Glutamatergic neuron (in vitro differentiated cells): ENCODE measurements at regions not wholly inside any gene's neighbourhood (a gene's known extent, or its start where the extent isn't known, plus 50 kb on each side); places are given as distances from the start of the nearest gene placed in this dataset.

ENCODE experiments used
- DNase-seq: peaks from one replicate; pipeline ENCODE4 v3.0.0; 2022
- H3K27ac Mint-ChIP-seq: one replicate; pipeline ENCODE4 v1.8.0; 2020; ENCODE audit warnings: mild to moderate bottlenecking, mixed read lengths, inconsistent platforms; ENCODE audit not compliant: unreplicated experiment
- H3K27me3 Mint-ChIP-seq: one replicate; pipeline ENCODE4 v1.8.0; 2020; ENCODE audit warnings: mild to moderate bottlenecking, moderate library complexity, mixed read lengths, inconsistent platforms; ENCODE audit not compliant: unreplicated experiment
- H3K36me3 Mint-ChIP-seq: one replicate; pipeline ENCODE4 v1.8.0; 2020; ENCODE audit warnings: mild to moderate bottlenecking, mixed read lengths, inconsistent platforms; ENCODE audit not compliant: unreplicated experiment
- H3K4me1 Mint-ChIP-seq: one replicate; pipeline ENCODE4 v1.8.0; 2020; ENCODE audit warnings: mild to moderate bottlenecking, low read depth, mixed read lengths, inconsistent platforms; ENCODE audit not compliant: unreplicated experiment
- H3K4me3 Mint-ChIP-seq: one replicate; pipeline ENCODE4 v1.8.0; 2020; ENCODE audit warnings: mild to moderate bottlenecking, mixed read lengths, inconsistent platforms; ENCODE audit not compliant: unreplicated experiment
- H3K9me3 Mint-ChIP-seq: one replicate; pipeline ENCODE4 v1.8.0; 2020; ENCODE audit warnings: mild to moderate bottlenecking, moderate library complexity, mixed read lengths, inconsistent platforms; ENCODE audit not compliant: unreplicated experiment
- TF ChIP-seq, protein P1 (sequence below): fragments of 200-600 bp; sonication (generic); IDR thresholded peaks from one replicate; pipeline ENCODE4 v1.5.0; 2021; ENCODE audit not compliant: partially characterized antibody, unreplicated experiment

DNA sequence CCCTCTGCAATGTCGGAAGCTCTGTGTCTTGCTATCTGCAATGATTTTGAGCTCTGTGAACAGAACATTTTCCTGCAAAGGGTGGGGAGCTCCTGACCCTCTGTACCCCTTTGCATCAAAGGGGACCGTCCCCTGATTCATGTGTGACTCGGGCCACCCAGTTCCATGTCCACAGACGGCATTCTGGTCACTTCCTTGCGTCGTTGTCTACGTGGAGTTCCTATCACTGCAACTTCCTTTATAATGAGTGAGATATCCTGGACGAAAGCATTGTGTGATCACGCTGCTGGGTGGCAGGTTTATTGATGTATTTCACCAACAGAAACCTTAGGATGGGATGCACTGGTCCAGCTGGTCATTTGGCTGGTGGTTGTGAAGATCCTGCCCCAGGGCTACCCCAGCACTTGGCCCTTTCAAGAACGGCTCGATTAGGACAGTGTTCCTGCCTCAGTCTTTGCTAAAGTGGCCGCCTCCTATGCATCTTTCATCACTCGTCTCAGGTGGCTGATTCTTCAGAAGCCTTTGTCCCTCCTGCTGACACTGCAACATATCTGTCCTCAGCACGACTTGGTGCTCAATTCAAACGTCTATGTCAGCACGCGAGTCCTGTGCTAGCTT, 202.7 kb downstream of the ACKR3 start:
- peaks cover 12% of the 10 kb centered on the region for H3K4me1 Mint-ChIP-seq
- H3K36me3 Mint-ChIP-seq: peaks cover 13% of the 10 kb centered on the region
- H3K4me3 Mint-ChIP-seq: no peak overlapping the region
- DNase-seq: no peak
- peaks cover 1% of the 10 kb centered on the region for H3K27me3 Mint-ChIP-seq
- peaks cover 10% of the 10 kb centered on the region for H3K9me3 Mint-ChIP-seq
- TF ChIP-seq, protein P1, sequence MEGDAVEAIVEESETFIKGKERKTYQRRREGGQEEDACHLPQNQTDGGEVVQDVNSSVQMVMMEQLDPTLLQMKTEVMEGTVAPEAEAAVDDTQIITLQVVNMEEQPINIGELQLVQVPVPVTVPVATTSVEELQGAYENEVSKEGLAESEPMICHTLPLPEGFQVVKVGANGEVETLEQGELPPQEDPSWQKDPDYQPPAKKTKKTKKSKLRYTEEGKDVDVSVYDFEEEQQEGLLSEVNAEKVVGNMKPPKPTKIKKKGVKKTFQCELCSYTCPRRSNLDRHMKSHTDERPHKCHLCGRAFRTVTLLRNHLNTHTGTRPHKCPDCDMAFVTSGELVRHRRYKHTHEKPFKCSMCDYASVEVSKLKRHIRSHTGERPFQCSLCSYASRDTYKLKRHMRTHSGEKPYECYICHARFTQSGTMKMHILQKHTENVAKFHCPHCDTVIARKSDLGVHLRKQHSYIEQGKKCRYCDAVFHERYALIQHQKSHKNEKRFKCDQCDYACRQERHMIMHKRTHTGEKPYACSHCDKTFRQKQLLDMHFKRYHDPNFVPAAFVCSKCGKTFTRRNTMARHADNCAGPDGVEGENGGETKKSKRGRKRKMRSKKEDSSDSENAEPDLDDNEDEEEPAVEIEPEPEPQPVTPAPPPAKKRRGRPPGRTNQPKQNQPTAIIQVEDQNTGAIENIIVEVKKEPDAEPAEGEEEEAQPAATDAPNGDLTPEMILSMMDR: no peak
- no peak overlapping the region for H3K27ac Mint-ChIP-seq

DNA sequence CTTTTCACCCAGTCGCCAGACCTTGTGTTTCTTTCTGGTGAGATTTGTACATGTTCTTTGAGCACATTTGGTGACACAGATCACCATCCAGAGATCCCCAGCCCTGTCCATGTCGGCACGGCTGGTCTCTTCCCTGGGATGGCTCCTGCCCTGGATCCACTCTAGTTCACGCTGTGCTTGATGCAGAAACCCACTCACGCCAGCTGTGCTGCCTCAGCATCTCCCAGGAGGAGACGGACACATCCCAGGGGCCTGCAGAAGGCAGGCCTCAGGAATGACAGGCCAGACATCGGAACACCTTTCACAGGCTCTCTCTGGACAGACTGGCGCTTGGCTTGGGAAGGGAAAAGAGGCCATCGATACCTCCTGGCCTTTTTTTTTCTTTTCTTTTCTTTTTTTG, 203.6 kb downstream of the ACKR3 start:
- Mint-ChIP-seq H3K27ac (no peak overlapping the region), H3K36me3 (peaks cover 9% of the 10 kb centered on the region), H3K9me3 (peaks cover 6% of the 10 kb centered on the region), H3K4me1 (peaks cover 14% of the 10 kb centered on the region), H3K4me3 (no peak overlapping the region), H3K27me3 (no peaks in the 10 kb centered on the region)
- TF ChIP-seq, protein P1: no peak
- no peak for DNase-seq

DNA sequence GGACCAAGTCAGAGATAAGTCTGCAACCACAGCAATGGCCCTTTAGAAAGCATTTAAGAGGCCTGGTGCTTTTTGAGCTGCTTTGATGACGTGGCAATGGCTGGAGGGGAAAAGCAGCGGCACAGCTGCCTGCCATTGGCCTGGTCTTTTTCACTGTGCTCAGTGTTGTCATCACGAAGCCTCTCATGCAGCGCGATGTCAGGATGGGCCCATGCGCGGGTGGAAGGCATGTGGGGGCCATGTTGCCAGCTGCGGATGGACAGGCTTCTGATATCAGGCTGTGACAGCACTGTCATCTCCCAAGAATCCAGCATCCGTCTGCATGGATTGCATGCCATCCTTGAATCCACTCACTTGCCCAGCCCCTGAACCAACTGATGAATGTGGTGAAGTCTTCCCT, 204.5 kb downstream of the ACKR3 start:
- Mint-ChIP-seq H3K36me3 (peaks cover 8% of the 10 kb centered on the region), H3K9me3 (peaks cover 5% of the 10 kb centered on the region), H3K4me3 (no peak overlapping the region), H3K27me3 (peaks cover 3% of the 10 kb centered on the region), H3K4me1 (peaks cover 12% of the 10 kb centered on the region), H3K27ac (no peak overlapping the region)
- DNase-seq: no peak
- TF ChIP-seq, protein P1: no peak

DNA sequence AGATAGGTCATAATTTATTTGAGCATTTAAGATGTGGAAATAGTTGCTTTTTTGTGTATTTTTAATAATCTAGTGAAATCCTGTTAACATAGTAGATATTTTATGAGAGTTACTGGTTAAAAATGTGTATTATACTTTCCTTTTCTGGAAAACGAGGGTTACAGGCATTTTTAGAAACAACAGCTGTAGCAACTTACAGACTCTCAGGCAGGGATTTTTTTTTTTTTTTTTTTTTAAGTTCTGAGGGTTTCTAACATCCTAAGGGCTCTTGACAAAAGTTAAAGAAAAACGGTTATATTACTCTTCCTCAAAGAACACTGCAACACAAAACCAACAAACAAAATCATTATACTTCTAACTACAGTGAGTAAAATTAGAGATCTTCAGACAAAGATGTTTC, 205.9 kb downstream of the ACKR3 start:
- peaks cover 3% of the 10 kb centered on the region for H3K27me3 Mint-ChIP-seq
- TF ChIP-seq, protein P1: no peak
- H3K36me3 Mint-ChIP-seq: peaks cover 5% of the 10 kb centered on the region
- H3K4me3 Mint-ChIP-seq: no peak overlapping the region
- no peak overlapping the region for H3K27ac Mint-ChIP-seq
- peaks cover 2% of the 10 kb centered on the region for H3K4me1 Mint-ChIP-seq
- no peak for DNase-seq
- peaks cover 3% of the 10 kb centered on the region for H3K9me3 Mint-ChIP-seq

DNA sequence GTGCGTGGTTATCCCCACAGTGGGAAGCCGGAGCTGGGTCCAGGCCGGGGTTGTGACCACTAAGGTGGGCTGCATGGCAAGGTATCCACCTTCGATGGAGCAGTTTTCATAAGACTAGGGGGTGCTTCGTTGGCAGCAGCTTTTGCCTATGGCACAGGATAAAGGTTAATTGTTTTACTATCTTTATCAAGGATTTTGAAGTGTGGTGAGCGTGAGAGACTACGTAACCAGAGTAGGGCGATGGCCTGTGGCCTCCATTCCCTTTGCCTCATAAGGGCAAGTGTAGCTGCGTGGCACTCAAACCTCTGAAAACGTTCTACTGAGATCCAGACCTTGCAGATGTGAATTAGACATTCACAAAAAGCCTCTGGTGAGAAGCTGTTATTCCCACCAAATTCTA, 206.6 kb downstream of the ACKR3 start:
- H3K4me3 Mint-ChIP-seq: no peak overlapping the region
- H3K27ac Mint-ChIP-seq: no peak overlapping the region

More for the DNA sequence above, 206.6 kb downstream of the ACKR3 start:
- TF ChIP-seq, protein P1: no peak
- H3K4me1 Mint-ChIP-seq: peaks cover 2% of the 10 kb centered on the region
- peaks cover 3% of the 10 kb centered on the region for H3K27me3 Mint-ChIP-seq
- DNase-seq: no peak
- no peaks in the 10 kb centered on the region for H3K9me3 Mint-ChIP-seq
- no peaks in the 10 kb centered on the region for H3K36me3 Mint-ChIP-seq
